ENCODE measurements at regions not wholly inside any gene's neighbourhood (a gene's known extent, or its start where the extent isn't known, plus 50 kb on each side); places are given as distances from the start of the nearest gene placed in this dataset.

DNA sequence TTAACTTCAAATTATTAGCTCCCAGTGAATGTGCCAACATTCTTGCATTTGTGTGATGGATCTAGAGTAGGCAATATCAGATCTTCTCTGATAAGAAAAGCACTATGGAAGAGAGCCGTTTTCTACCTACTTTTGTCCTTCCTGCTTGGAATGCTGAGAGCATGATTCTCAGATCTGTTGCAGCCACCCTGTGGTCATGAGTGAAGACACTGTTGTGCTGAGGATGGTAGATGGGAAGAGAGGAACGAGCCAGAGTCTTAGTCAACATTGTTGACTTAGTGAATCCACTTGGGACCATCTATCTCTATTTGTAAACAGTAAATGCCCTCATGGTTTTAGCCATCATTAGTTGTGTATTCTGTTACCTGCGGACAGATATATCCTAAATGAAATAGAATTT, 202.6 kb downstream of the CD109 start (continued):
- TF ChIP-seq ETS1 (IDR thresholded peaks at IDR 0.05) (no peak), CTCF (conservative IDR thresholded peaks at IDR 0.05; ENCODE audit: low read depth in 2 of 2) (peak; percentile 33 to 69; a peak in 3 of 4 replicates), POLR2AphosphoS5 (IDR thresholded peaks at IDR 0.05; ENCODE audit: low read depth) (no peak), EZH2 (IDR thresholded peaks at IDR 0.05; ENCODE audit: low read depth, unreplicated experiment) (no peak), CREB1 (CRISPR knock-in tag; IDR thresholded peaks at IDR 0.05; ENCODE audit: low read depth) (no peak)

DNA sequence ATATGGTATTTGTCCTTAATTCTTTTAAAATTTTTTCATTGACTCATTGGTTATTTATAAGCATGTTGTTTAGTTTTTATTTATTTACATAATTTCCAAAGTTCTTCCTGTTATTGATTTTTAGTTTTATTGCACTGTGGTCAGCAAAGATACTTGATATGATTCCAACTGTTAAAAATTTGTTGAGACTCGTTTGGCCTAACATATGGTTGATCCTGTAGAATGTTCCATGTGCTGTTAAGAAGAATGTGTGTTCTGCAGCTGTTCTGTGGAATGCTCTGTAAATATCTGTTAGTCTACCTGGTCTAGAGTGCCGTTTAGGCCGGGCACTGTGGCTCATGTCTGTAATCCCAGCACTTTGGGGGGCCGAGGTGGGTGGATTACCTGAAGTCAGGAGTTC, 197.7 kb downstream of the CD109 start:
- DNase-seq (ENCODE audit: low spot score) (no peak), ATAC-seq (no peak)
- Mint-ChIP-seq H3K4me3 (no peak overlapping the region), H3K27ac (no peak overlapping the region), H3K4me1 (no peaks in the 10 kb centered on the region), H3K36me3 (ENCODE audit: low read depth) (no peaks in the 10 kb centered on the region), H3K9me3 (no peaks in the 10 kb centered on the region), H3K27me3 (ENCODE audit: insufficient read depth, low read depth, poor library complexity) (peaks cover 2% of the 10 kb centered on the region)
- H3K4me2 ChIP-seq = no peak overlapping the region
- H3K9me2 ChIP-seq (ENCODE audit: insufficient read depth) = 0 out of 2 replicates have a peak, but pooled peaks cover 6% of the 10 kb centered on the region
- H4K20me1 ChIP-seq (replicated peaks; ENCODE audit: insufficient read depth) = no peaks in the 10 kb centered on the region
- no peak overlapping the region for H3K27ac ChIP-seq (ENCODE audit: low read depth)
- H3K79me2 ChIP-seq (replicated peaks; ENCODE audit: insufficient read depth) = no peaks in the 10 kb centered on the region
- H3K4me3 ChIP-seq = no peak overlapping the region
- H3K27me3 ChIP-seq (ENCODE audit: insufficient read depth) = no peaks in the 10 kb centered on the region
- no peak for TF ChIP-seq STAT1 (IDR thresholded peaks at IDR 0.05; ENCODE audit: unreplicated experiment)
- TF ChIP-seq, protein P1, sequence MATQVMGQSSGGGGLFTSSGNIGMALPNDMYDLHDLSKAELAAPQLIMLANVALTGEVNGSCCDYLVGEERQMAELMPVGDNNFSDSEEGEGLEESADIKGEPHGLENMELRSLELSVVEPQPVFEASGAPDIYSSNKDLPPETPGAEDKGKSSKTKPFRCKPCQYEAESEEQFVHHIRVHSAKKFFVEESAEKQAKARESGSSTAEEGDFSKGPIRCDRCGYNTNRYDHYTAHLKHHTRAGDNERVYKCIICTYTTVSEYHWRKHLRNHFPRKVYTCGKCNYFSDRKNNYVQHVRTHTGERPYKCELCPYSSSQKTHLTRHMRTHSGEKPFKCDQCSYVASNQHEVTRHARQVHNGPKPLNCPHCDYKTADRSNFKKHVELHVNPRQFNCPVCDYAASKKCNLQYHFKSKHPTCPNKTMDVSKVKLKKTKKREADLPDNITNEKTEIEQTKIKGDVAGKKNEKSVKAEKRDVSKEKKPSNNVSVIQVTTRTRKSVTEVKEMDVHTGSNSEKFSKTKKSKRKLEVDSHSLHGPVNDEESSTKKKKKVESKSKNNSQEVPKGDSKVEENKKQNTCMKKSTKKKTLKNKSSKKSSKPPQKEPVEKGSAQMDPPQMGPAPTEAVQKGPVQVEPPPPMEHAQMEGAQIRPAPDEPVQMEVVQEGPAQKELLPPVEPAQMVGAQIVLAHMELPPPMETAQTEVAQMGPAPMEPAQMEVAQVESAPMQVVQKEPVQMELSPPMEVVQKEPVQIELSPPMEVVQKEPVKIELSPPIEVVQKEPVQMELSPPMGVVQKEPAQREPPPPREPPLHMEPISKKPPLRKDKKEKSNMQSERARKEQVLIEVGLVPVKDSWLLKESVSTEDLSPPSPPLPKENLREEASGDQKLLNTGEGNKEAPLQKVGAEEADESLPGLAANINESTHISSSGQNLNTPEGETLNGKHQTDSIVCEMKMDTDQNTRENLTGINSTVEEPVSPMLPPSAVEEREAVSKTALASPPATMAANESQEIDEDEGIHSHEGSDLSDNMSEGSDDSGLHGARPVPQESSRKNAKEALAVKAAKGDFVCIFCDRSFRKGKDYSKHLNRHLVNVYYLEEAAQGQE (IDR thresholded peaks at IDR 0.05; ENCODE audit: unreplicated experiment) = no peak
- TF ChIP-seq, protein P2, sequence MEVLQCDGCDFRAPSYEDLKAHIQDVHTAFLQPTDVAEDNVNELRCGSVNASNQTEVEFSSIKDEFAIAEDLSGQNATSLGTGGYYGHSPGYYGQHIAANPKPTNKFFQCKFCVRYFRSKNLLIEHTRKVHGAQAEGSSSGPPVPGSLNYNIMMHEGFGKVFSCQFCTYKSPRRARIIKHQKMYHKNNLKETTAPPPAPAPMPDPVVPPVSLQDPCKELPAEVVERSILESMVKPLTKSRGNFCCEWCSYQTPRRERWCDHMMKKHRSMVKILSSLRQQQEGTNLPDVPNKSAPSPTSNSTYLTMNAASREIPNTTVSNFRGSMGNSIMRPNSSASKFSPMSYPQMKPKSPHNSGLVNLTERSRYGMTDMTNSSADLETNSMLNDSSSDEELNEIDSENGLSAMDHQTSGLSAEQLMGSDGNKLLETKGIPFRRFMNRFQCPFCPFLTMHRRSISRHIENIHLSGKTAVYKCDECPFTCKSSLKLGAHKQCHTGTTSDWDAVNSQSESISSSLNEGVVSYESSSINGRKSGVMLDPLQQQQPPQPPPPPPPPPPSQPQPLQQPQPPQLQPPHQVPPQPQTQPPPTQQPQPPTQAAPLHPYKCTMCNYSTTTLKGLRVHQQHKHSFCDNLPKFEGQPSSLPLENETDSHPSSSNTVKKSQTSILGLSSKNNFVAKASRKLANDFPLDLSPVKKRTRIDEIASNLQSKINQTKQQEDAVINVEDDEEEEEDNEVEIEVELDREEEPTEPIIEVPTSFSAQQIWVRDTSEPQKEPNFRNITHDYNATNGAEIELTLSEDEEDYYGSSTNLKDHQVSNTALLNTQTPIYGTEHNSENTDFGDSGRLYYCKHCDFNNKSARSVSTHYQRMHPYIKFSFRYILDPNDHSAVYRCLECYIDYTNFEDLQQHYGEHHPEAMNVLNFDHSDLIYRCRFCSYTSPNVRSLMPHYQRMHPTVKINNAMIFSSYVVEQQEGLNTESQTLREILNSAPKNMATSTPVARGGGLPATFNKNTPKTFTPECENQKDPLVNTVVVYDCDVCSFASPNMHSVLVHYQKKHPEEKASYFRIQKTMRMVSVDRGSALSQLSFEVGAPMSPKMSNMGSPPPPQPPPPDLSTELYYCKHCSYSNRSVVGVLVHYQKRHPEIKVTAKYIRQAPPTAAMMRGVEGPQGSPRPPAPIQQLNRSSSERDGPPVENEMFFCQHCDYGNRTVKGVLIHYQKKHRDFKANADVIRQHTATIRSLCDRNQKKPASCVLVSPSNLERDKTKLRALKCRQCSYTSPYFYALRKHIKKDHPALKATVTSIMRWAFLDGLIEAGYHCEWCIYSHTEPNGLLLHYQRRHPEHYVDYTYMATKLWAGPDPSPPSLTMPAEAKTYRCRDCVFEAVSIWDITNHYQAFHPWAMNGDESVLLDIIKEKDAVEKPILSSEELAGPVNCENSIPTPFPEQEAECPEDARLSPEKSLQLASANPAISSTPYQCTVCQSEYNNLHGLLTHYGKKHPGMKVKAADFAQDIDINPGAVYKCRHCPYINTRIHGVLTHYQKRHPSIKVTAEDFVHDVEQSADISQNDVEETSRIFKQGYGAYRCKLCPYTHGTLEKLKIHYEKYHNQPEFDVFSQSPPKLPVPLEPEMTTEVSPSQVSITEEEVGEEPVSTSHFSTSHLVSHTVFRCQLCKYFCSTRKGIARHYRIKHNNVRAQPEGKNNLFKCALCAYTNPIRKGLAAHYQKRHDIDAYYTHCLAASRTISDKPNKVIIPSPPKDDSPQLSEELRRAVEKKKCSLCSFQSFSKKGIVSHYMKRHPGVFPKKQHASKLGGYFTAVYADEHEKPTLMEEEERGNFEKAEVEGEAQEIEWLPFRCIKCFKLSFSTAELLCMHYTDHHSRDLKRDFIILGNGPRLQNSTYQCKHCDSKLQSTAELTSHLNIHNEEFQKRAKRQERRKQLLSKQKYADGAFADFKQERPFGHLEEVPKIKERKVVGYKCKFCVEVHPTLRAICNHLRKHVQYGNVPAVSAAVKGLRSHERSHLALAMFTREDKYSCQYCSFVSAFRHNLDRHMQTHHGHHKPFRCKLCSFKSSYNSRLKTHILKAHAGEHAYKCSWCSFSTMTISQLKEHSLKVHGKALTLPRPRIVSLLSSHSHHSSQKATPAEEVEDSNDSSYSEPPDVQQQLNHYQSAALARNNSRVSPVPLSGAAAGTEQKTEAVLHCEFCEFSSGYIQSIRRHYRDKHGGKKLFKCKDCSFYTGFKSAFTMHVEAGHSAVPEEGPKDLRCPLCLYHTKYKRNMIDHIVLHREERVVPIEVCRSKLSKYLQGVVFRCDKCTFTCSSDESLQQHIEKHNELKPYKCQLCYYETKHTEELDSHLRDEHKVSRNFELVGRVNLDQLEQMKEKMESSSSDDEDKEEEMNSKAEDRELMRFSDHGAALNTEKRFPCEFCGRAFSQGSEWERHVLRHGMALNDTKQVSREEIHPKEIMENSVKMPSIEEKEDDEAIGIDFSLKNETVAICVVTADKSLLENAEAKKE (CRISPR knock-in tag; IDR thresholded peaks at IDR 0.05) = no peak
- no peak for TF ChIP-seq POLR2AphosphoS5 (IDR thresholded peaks at IDR 0.05; ENCODE audit: low read depth)
- TF ChIP-seq CTCF (conservative IDR thresholded peaks at IDR 0.05; ENCODE audit: low read depth in 2 of 2) = no peak
- no peak for TF ChIP-seq EZH2phosphoT487 (IDR thresholded peaks at IDR 0.05; ENCODE audit: unreplicated experiment)
- TF ChIP-seq CREB1 (CRISPR knock-in tag; IDR thresholded peaks at IDR 0.05; ENCODE audit: low read depth) = no peak
- no peaks in the 10 kb centered on the region for H3K36me3 ChIP-seq (ENCODE audit: insufficient read depth)
- no peaks in the 10 kb centered on the region for H3K4me1 ChIP-seq (ENCODE audit: insufficient read depth)
- no peaks in the 10 kb centered on the region for H3F3A ChIP-seq (replicated peaks; ENCODE audit: low read depth)
- no peak overlapping the region for H2AFZ ChIP-seq

Data from GM23338 (cell line).